Glutamatergic neuron (in vitro differentiated cells): ENCODE measurements at regions not wholly inside any gene's neighbourhood (a gene's known extent, or its start where the extent isn't known, plus 50 kb on each side); places are given as distances from the start of the nearest gene placed in this dataset.

Experiments used
- DNase-seq: peaks from one replicate; pipeline ENCODE4 v3.0.0; 2022
- H3K27ac Mint-ChIP-seq: one replicate; pipeline ENCODE4 v1.8.0; 2020; ENCODE audit warnings: mild to moderate bottlenecking, mixed read lengths, inconsistent platforms; ENCODE audit not compliant: unreplicated experiment
- H3K27me3 Mint-ChIP-seq: one replicate; pipeline ENCODE4 v1.8.0; 2020; ENCODE audit warnings: mild to moderate bottlenecking, moderate library complexity, mixed read lengths, inconsistent platforms; ENCODE audit not compliant: unreplicated experiment
- H3K36me3 Mint-ChIP-seq: one replicate; pipeline ENCODE4 v1.8.0; 2020; ENCODE audit warnings: mild to moderate bottlenecking, mixed read lengths, inconsistent platforms; ENCODE audit not compliant: unreplicated experiment
- H3K4me1 Mint-ChIP-seq: one replicate; pipeline ENCODE4 v1.8.0; 2020; ENCODE audit warnings: mild to moderate bottlenecking, low read depth, mixed read lengths, inconsistent platforms; ENCODE audit not compliant: unreplicated experiment
- H3K4me3 Mint-ChIP-seq: one replicate; pipeline ENCODE4 v1.8.0; 2020; ENCODE audit warnings: mild to moderate bottlenecking, mixed read lengths, inconsistent platforms; ENCODE audit not compliant: unreplicated experiment
- H3K9me3 Mint-ChIP-seq: one replicate; pipeline ENCODE4 v1.8.0; 2020; ENCODE audit warnings: mild to moderate bottlenecking, moderate library complexity, mixed read lengths, inconsistent platforms; ENCODE audit not compliant: unreplicated experiment
- CTCF ChIP-seq: fragments of 200-600 bp; sonication (generic); IDR thresholded peaks from one replicate; pipeline ENCODE4 v1.5.0; 2021; ENCODE audit not compliant: partially characterized antibody, unreplicated experiment

DNA sequence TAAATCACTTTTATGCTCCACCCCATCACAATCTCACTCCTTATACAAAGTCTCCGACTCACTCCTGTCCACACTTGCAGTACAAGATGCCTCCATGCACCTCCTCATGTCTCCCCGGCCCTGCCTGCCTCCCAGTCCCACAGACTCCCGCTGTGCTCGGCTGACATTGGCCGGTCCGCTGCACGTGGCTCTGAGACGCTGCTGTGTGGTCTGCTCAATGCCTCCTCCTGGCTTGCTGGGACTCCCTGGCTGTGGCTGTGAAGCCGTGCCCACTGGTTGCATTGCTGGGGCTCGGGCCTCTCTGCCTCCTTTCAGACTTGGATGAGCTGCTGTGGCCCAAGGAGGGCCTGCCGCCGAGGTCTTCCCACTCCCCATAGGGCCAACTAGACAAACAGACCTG, 224.0 kb upstream of the B3GAT1 start:
- TF ChIP-seq CTCF = no peak
- no peak for DNase-seq
- H3K4me1 Mint-ChIP-seq = peaks cover 29% of the 10 kb centered on the region
- H3K27me3 Mint-ChIP-seq = no peaks in the 10 kb centered on the region
- no peaks in the 10 kb centered on the region for H3K36me3 Mint-ChIP-seq
- peaks cover 1% of the 10 kb centered on the region for H3K9me3 Mint-ChIP-seq
- no peak overlapping the region for H3K4me3 Mint-ChIP-seq
- H3K27ac Mint-ChIP-seq = no peak overlapping the region

DNA sequence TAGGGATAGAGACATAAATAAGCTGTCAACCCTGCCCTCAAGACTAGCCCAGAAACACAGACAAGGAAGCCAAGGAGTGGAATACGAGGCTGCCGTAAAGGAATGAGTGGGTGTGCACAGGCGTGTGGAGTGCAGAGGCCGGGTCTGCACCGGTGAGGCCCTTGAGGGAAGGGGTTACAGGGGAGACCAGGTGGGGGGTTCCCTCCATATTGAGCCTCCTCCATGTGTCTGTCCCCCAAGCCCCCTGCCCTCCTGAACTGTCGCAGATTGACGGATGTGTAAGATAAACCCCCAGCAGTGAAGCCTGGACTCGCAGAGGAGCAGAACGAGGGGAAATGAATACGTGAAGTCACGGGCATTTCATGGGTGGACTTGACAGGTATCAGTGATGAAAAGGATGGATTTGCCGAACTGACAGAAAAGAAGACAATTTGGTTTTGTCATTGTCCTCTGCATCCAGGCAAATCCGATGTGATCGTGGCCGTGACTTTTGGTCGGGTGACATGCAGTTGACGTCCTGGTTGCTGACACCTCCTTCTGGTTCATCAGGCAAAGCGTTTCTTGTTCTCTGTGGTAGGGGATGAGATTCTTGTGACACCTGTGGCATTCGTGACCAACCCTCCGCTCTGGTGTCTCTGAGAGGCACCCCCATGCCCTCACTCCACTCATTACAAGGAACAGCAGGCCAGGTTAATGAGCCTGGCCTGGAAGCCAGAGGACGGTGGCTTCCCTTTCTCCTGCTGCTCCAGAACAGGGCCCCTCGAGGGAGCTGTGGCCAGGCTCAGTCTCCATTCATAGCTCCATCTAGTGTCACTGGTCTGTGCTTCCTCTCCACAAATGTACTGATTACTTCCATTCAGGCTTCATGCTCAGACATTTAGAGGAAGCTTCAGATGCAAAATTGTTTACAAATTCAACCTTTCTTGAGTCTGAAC, 223.1 kb upstream of the B3GAT1 start:
- no peak for DNase-seq
- Mint-ChIP-seq H3K36me3 (no peaks in the 10 kb centered on the region), H3K27ac (no peak overlapping the region), H3K9me3 (peaks cover 3% of the 10 kb centered on the region), H3K4me1 (peaks cover 29% of the 10 kb centered on the region), H3K27me3 (no peaks in the 10 kb centered on the region), H3K4me3 (no peak overlapping the region)
- no peak for TF ChIP-seq CTCF

- no peaks in the 10 kb centered on the region for H3K36me3 Mint-ChIP-seq
- no peak for DNase-seq
Measured at GRCh38 chr11:134633276-134633675, 221.2 kb upstream of the B3GAT1 start.

DNA sequence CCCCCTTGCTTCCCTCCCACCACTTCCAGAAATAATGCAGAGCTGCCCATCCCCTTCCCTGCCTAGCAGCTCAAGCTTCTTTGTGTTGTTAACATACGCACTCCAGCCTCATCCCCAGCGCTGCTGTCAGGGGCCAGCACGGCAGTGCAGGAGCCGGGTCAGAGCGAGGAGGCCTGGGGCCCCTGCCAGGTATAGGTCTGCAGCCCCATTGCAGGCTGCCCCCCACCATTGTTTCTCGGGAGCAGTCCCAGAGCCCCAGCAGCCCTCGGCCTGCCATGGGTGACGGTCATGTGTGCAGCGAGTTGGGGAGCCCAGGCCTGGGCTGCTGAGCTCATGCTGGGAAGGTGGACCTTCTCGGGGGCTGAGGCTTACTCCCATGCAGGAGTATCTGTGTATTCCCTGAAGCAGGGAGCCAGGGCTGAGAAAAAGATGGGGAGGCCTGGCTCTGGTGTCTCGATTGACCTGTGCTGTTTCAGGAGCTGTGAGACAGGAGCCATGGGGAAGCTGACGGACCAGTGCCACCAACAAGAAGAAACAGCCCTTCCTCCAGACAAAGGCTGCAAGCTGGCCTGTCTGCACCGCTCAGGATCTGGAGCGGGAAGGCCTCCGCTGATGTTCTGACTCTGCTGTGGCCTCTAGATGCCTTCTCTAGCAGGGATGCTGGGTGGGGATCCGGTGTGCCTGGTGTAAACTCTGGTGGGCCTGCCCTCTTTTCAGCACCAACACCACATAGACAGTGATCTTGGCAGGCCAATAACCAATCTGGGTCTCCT, 220.5 kb upstream of the B3GAT1 start:
- DNase-seq = no peak
- H3K4me3 Mint-ChIP-seq = no peak overlapping the region
- H3K27ac Mint-ChIP-seq = no peak overlapping the region
- H3K4me1 Mint-ChIP-seq = peaks cover 24% of the 10 kb centered on the region
- no peaks in the 10 kb centered on the region for H3K36me3 Mint-ChIP-seq
- H3K9me3 Mint-ChIP-seq = peaks cover 3% of the 10 kb centered on the region
- H3K27me3 Mint-ChIP-seq = no peaks in the 10 kb centered on the region
- TF ChIP-seq CTCF = no peak

More at GRCh38 chr11:134633276-134633675, 221.2 kb upstream of the B3GAT1 start:
- Mint-ChIP-seq H3K4me1 (peaks cover 24% of the 10 kb centered on the region), H3K9me3 (peaks cover 3% of the 10 kb centered on the region), H3K27ac (no peak overlapping the region), H3K27me3 (no peaks in the 10 kb centered on the region), H3K4me3 (no peak overlapping the region)
- no peak for TF ChIP-seq CTCF
